NCI-H774 (cell line): ENCODE measurements at regions not wholly inside any gene's neighbourhood (a gene's known extent, or its start where the extent isn't known, plus 50 kb on each side); places are given as distances from the start of the nearest gene placed in this dataset.

Experiments used
- DNase-seq: peaks from one replicate; lab custom pipeline; 2025; lab: John Stamatoyannopoulos, UW

GRCh38 chr3:72204452-72204851, 419.5 kb upstream of the PROK2 start:
- DNase-seq, result no peak

DNA sequence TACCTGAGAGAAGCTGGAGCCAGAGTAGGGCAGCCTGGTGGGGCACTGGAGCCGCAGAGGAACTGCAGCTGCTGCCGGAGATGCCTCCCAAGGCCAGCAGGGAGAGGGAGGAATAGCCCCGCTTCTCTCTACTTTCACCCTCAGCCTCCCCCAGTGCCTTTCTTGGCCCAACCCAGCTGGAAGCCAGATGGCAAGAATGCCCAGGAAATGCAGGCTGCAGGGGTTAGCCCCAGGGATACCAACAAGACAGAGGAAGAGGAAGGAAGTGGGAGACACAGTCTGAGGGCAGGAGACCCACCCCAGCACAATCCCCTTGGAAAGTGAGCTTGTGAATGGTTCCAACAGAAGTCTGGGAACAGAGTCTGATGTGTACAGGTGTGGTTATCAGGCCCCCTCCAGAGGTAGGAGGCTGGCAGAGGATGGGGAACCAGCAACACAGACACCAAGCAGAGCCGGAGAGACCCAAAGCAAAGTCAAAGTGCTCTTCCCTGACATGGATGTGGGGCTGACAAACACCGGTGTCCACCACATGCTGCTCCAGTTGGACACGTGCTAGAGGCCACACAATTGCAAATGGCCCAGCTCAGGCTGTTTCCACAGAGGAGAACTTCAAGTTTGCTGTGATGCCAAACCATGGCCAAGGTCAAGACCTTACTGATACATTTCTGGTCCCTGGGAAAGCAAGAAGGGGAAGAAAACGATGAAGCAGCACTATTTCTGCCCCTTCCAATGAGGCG, 418.8 kb upstream of the PROK2 start:
- no peak for DNase-seq

DNA sequence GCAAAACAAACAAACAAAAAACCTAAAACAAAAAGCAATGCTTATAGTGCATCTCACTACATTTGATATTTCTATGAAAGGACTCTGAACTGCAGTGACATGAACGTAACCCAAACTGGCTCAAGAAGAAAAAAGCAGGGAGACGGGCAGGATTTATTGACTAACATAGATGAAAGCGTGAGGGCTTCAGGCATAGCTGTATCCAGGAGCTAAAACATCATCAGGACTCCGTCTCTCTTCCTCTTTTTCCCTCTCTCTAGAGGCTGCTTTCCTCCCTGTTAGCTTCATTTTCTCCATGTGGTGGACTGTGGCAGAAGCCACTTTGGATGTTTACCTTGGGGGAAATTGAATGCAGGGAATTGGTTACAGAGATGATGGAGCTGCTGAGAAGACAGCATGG, 418.2 kb upstream of the PROK2 start:
- DNase-seq, result no peak

DNA sequence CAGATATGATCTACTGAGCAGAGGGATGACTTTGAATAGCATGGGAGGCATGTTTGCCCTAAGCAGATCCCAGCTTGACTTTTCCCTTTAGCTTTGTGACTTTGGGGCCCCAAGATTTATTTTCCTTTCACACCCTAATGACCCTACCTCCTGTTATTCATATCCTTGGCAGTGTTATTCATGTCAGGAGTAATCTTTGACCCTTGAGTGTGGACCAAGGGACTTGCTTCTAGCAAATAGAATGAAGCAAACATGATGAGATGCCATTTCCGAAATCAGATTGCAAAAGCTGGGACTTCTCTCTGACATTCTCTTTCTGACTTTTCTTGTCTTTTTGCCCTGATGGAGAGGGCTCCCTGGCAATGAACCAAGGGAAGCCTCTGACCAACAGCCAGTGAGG, 415.4 kb upstream of the PROK2 start:
- no peak for DNase-seq

- DNase-seq, result no peak
Observed at GRCh38 chr3:72199530-72199929, 414.6 kb upstream of the PROK2 start.

- DNase-seq, result no peak
Observed at GRCh38 chr3:72196377-72196929, 411.5 kb upstream of the PROK2 start.

- no peak for DNase-seq
Observed at GRCh38 chr3:72195895-72196294, 410.9 kb upstream of the PROK2 start.

DNA sequence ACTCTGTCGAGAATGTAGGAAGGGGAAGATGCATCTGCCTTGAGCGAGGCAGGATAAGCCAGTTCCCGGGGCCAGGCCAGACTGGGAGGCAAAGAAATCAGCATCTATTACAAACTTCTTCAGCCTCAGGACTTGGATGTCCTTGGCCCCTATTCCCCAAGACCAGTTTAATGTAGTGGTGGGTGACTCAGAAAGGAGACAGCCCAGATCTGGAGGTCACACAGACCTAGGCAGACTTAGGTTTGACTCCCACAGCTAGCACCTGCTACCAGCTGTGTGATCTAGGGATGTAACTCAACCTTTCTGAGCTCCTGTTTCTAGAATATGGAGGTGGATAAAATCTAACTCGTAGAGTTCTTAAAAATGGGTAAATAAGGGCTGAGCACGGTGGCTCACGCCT, 409.5 kb upstream of the PROK2 start:
- DNase-seq, result no peak

DNA sequence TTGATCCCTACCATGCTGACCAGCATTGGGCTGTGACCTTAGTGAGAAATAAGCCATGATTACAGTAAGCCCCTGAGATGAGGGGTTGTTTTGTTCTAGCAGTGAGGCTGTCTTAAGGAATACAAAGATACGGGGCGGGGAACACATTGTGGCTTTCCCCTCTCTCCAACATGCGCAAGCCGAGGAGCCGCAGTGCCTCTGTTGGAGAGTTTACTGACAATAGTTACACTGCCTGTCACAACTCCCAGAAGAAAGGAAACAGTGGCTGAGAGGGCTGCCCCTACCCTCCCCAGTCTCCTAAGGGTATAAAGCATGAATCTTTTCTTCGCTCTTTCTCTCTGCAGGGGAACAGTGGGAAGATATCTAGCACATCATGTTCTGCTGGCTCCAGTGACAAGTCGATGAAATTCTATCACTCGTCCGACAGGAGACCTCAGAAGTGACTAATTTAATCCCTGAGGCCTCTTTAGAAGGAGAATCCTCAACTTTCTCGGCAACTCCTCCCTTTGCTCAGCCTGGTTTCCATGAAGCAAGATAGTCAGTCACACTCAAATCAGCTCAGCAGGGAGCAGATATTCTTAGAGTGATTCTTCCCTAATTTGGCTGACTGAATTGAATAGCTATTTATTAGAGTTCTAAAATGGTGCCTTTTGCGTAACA, 409.0 kb upstream of the PROK2 start:
- DNase-seq, result no peak

GRCh38 chr3:72192572-72192971, 407.6 kb upstream of the PROK2 start:
- no peak for DNase-seq

GRCh38 chr3:72191209-72191960, 406.4 kb upstream of the PROK2 start:
- DNase-seq, result no peak

DNA sequence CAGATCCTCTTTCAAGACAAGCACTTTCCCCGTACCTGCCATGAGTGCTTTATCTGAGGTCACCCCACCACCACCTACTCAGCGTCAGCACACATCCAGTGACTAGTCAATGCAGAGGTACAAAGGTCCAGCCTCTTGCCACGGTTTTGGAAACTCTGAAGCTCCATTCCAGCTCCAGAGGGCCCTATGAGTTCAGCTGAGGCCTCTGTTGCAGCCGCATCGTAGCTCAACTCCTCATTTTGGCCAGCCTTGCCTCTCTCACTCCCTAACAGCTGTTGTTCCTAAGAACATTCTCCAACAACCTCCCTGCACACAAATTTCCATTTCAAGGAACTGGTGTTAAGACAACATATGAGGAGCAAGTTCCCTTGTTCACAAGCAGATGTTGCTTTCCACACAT, 405.1 kb upstream of the PROK2 start:
- no peak for DNase-seq

GRCh38 chr3:72189339-72189738, 404.4 kb upstream of the PROK2 start:
- DNase-seq, result no peak

DNA sequence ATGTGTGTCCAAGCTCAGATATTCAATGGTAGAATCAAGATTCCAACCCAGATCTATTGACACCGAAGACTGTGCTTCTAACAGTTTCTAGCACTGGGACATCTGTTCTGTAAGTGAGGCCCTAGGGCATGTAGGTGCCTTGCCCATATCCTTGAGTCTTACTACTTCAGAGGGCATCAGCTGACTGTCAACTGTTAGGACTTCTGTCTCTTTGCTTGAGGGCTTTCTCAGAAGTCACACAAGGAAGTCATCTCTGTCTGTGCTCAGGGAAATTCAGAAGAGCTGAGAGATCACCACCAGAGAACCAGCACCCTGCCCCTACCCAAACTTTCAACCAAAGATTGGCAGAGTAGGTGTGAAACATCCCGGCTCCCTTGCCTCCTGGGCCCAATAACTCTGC, 403.6 kb upstream of the PROK2 start:
- DNase-seq, result no peak

DNA sequence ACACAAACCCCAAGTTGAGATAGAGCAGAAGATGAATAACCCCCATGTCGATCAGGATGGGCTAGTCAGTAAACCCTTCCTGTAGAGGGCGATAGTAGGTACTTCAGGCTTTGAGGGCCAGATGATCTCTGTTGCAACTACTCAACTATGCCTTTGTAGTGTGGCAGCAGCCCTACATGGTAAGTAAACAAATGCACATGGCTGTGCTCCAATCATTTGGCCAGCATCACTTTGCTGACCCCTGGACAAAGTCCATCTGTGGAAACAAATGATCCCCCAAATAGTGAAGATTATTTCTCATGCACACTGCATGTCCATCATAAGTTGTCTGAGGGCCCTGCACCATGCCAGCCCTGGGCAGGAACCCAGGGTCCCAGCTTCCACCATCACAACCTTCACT, 402.2 kb upstream of the PROK2 start:
- DNase-seq, result no peak

- no peak for DNase-seq
Observed at GRCh38 chr3:72186400-72186855, 401.5 kb upstream of the PROK2 start.

DNA sequence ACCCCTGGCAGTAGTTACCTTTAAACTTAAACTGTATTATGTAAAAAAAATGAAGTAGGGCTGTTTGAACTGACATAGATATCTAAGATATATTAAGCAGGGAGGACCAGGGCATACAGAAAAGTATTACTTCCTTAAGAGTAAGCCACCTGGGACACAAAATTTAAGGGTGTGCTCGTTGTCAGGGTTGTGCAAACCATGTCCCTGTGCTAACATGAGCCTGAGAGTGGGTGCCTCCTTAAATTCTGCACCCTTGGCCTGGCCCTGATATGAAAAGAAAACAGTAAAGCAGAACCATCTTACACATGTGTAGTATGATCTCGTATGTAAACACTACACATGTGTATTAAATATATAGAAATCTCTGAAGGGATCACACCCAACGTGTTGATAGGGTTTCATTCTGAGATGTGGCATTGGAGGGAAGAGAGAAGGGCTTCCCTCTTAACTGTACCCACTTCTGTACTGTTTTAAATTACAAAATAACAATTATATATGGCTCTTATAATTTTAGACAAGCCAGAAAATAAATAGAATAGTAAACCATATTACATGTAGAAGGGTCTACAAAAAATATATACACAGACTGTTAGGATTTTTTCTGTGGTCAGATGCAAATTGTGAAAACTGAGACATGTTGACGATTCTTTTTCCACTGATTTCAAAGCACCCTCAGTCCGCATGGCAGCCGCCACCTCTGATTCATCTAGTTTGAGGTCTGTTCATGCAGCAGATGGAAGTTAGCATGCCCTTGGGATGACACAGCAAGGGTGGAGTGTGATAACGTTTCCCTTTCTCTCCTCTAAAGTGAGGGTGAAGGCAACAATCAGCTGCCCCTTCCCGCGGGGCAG, 400.8 kb upstream of the PROK2 start:
- no peak for DNase-seq

GRCh38 chr3:72183489-72183888, 398.5 kb upstream of the PROK2 start:
- DNase-seq, result no peak

DNA sequence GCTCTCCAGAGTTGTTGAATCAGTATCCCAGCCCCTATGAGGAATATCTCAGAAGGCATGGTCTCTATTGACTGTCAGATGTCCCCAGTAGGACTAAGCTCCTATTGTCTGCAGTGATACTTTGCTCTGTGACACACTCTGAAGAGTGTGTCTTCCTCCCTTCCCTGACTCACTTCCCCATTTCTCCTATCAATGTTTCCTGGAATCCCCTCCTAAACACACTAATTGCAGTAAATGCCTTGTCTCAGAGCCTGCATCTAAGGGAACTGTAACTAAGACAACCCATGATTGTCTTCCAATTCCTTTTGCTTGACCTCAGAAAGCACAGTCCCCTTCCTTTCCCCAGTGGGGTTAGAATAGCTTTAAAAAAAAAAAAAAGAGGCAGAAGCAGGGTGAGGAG, 397.3 kb upstream of the PROK2 start:
- DNase-seq, result no peak

- DNase-seq, result no peak
Observed at GRCh38 chr3:72181251-72181650, 396.3 kb upstream of the PROK2 start.

DNA sequence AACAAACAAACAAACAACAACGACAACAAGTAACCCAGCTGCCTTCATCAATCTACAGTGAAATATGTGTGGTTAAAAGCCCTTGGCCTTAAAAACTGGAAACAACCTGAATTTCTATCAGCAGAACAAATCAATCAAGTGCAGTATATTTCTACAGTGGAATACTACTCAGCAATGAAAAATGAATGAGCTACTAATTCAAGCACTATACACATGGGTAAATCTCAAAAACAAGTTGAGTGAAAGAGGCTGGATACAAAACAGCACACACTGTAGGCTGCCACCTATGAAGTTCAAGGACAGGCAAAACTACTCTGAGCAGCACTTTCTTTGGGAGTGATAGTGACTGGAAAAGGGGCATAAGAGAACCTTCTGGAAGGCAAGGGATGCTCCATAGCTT, 395.5 kb upstream of the PROK2 start:
- DNase-seq, result no peak

GRCh38 chr3:72179107-72179464, 394.1 kb upstream of the PROK2 start:
- DNase-seq, result no peak
